CD4-positive, alpha-beta T cell treated with Interferon alpha-2 for 1 hour (primary cell): ENCODE measurements at regions not wholly inside any gene's neighbourhood (a gene's known extent, or its start where the extent isn't known, plus 50 kb on each side); places are given as distances from the start of the nearest gene placed in this dataset.
"Not testable (repeated sequence)": the region's sequence is repeated elsewhere in the genome, so short reads cannot be mapped to it uniquely, and the experiment has no call there.

Experiments used
- DNase-seq, 2 donors: peaks; one replicate each; pipeline ENCODE4 v3.0.0-alpha.2; 2020 to 2022

DNA sequence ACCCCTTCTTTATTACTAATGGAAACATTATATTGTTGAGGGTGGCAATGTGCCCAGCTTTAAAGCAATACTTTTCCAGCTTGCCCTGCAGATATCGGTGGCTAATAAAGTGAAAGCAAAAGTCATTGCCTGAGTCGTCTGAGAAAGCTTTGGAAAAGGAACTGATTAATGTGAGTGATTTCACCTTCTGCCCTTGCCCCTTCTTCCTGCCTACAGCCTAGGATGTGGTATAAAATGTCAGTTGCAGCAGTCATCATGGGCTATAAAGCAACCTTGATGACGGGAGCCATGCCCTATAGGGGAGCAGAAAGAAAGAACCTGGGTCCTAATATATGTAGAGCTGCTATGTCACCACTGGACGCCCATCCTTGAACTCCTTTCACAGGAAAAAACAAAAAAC lies 132.4 kb upstream of the USP9X start:
- DNase-seq: peak in 1 of 2 donors; percentile 37

DNA sequence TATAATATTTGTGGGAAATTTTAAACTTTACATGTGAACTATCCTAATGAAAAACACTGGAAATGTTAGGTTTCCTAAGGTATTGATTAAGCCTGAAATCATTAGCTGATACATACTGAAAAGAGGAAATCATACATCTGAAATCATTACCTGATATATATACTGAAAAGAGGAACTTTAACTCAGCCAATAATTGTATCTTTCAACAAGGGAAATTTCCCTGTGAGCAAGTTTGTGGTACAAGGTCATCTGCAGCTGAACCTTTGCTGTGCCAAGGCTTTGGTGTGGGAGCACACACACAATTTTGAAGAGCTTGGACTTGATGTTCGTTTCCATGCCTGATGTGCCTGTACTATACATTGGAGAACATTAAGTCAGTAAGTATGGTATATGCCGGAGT lies 131.9 kb upstream of the USP9X start:
- DNase-seq: no peak

DNA sequence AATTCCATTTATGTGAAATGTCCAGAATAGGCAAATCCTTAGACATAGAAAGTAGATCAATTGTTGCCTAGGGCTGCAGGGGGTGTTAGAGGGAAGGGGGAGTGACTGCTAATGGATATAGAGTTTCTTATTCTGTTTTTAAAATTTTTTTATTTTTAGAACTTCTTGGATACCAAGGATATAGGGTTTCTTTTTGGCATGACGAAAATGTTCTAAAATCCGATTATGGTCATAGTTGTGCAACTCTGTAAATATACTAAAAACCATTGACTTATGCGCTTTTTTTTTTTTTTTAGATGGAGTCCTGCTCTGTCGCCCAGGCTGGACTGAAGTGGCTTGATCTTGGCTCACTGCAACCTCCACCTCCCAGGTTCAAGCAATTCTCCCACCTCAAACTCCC lies 125.2 kb upstream of the USP9X start:
- no peak for DNase-seq

- no peak for DNase-seq
Observed at GRCh38 chrX:40962793-40963407, 122.3 kb upstream of the USP9X start.

DNA sequence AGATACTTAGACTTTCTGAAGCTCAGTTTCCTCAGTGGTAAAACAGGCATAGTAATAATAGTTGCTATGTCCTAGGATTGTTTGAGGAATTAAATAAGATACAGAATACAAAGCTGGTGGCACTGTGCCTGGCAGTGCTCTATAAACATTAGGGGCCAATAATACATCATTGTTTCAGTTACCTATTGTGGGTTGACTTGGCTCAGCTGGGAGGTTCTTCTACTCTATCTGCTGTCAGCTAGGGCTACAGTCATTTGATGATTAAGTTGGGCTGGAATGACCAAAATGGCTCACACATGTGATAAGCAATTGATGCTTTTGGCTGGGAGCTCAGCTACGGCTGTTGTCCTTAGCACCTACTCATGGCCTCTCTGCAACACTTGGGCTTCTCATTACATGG lies 121.2 kb upstream of the USP9X start:
- no peak for DNase-seq

DNA sequence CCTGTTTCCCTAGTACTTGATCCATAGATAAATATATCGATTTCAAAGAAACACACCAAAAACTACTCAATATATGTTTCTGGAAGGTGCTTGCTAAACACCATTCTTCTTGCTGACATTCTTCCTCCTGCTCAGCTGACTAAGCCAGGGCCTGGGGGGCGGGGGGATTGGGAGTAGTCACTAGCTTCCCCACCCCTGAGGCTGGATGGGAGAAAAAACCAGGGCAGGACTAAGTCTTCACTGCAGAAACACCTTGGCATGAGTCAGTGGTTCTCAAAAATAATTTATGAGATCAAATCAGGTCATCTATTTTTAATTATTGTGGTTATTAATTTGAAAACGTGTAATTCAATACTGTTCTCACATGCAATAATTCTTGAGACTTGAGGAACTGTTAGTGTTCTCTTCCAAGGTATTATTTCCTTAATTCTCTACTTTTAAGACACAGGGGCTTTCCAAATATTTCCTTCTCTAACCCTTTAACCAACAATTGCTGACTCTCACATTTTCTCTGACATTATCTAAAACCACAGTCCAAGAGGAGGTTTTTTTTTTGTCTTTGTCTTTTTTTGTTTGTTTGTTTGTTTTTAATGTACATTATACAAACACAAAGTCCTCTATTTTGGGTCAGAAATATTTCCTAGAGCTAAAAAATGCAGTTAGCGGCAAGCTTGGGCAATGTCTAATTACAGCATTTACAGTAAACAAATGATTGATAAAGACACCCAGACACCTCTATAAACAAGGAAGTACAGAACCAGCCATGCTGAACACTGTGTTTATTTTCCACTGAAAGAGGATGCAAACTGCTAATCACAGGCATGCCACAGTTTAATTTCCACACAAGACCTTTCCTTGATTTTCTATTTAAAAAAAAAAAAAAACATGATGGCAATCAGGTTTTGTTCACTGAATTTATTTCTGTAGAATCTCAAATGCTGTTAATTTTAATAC lies 120.3 kb upstream of the USP9X start:
- DNase-seq: no peak

GRCh38 chrX:40966213-40966820 lies 118.9 kb upstream of the USP9X start:
- DNase-seq: no peak

DNA sequence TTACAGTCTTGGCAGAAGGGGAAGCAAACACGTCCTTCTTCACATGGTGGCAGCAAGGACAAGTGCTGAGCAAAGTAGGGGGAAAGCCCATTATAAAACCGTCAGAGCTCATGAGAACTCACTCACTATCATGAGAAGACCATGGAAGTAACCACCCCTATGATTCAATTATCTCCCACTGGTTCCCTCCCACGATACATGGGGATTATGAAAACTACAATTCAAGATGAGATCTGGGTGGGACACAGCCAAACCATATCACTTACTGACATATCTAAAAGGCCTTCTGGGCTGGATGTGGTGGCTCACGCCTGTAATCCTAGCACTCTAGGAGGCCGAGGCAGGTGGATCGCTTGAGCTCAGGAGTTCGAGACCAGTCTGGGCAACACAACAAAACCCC lies 117.1 kb upstream of the USP9X start:
- DNase-seq: no peak

DNA sequence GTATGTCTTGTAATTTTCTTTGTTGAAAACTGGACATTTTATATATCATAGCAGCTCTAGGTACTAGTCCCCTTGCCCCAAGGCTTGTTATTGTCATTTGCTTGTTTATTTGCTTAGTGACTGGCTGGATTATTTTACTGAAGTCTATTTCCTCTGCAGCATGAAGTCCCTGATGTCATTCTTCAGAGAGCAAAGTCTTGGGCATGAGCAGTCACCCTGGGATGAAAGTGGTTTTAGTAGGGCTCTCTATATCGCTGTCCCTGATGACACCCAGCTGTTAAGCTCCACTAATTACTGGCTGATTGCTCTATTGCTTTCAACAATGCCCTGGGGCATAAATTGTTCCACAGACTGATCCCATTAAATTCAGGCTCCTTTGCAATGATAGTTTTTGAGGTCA lies 113.5 kb upstream of the USP9X start:
- no peak for DNase-seq

DNA sequence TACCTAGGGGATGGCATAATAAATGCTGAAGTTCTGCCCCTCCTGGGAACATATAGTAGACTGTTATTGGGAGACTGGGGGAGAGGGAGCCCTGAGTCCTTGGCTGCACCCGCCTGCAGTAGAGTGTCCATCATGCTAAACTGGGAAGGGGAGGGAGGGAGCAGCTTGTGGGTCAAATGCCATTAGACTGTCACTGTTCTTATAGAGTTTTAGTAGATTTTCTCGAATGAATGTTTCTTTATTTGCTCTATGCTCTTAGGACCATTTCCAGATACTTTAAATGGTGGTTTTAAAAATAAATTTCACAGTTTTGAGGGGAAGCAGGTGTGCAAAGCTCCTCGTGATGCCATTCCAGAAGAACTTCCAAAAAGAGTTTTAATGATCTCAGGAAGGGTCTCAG lies 111.6 kb upstream of the USP9X start:
- DNase-seq: no peak

GRCh38 chrX:40975951-40976350 lies 109.3 kb upstream of the USP9X start:
- no peak for DNase-seq

- no peak for DNase-seq
Observed at GRCh38 chrX:40976981-40977380, 108.3 kb upstream of the USP9X start.

- no peak for DNase-seq
Observed at GRCh38 chrX:40984962-40985361, 100.3 kb upstream of the USP9X start.

GRCh38 chrX:40987413-40987812 lies 97.8 kb upstream of the USP9X start:
- no peak for DNase-seq

- no peak for DNase-seq
Observed at GRCh38 chrX:40988100-40988499, 97.1 kb upstream of the USP9X start.

DNA sequence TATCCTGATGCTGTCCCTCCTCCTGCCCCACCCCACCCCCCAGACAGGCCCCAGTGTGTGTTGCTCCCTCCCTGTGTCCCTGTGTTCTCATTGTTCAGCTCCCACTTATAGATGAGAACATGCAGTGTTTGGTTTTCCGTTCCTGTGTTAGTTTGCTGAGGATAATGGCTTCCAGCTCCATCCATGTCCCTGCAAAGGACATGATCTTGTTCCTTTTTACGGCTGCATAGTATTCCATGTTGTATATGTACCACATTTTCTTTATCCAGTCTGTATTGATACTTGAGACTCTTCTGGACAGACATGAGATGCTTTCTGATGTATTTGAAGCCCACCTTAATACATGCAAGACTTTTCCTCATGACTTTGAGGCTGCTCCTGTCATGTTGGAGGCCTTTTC lies 91.8 kb upstream of the USP9X start:
- not testable (repeated sequence) for DNase-seq

GRCh38 chrX:40996886-40997530 lies 88.2 kb upstream of the USP9X start:
- no peak for DNase-seq

DNA sequence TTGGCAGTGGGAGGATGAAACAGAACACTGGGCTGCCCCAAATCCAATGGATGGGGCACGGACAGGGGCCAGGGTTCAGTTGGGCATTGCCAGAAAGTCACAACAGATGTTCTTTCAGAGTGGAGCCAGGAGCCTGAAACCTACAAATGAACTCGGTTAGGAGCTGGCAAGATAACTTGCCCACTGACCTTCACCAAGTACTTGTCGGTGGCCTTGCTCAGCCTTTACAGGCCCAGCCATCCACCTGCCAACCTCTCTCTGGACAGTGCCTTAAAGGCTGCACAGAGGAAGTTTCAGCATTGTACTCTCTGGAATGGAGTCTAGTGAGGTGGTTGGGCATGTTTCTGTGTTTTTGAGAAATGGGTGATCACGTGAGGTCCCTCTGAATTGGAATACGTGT lies 87.1 kb upstream of the USP9X start:
- no peak for DNase-seq

DNA sequence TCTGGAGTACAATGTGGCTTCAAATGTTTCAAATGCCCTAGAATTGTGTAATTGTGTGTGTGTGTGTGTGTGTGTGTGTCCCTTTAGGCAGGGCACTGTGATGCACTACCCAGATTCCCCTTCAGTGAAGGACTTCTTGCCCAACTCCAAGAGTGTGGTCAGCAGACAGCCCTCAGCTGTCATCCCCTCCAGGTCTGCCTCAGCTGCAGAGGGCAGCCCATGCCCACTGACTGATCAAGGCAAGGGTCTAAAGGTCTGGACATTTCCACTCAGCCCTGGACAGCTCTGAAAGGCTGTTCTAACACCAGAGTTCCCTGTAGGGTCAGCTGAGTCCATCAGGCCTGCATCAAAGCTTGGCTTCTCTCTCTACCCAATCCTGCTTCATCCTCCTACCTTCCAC lies 83.9 kb upstream of the USP9X start:
- DNase-seq: no peak

DNA sequence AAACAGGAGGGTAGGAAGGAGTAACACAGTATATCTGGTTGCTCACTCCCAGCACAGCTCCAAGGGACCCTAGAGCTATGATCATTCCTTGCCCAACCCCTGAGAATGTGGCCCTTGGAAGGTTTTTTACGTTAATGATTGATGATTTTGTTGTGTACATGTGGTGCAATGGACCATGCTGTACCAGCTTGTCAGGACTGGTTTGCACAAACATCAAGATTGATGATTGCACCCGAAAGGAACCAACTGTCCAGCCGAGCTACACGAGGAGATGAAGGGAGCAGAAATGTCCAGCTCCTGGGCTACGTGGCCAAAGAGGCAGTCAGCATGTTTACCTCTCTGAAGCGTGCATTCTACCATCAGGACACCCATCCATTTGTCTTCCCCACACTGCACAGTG lies 83.2 kb upstream of the USP9X start:
- DNase-seq: no peak

DNA sequence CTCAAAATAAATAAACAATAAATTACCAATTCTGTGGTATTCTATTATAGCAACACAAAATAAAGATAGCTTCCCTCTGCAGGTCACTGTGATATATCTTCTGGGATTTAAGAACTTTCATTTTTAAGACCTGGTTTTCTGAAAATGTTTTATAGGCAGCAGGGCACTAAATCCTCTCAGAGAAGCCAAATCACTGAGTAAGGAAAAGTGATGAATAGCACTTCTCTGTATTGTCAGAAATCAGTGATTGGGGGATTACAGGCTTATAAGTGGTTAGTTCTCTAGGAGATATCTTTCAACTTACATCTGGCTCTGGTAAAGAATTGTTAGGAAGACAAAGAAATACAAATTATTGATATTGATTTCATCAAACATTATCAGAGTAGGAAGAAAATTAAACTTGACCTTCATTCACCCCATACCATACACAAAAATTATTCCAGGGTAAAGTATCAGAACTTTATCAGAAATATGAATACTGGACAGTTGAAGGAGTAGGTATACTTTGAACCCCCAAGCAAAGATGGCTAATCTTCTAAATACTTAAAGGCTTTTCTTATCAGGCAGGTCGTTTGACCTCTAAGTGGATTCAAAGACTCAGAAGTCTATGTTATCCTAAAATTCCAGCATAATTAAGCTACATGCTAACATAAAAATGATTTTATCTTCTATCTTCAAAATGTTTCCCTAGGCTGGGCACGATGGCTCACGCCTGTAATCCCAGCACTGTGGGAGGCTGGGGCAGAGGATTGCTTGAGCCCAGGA lies 81.6 kb upstream of the USP9X start:
- DNase-seq: no peak

GRCh38 chrX:41005445-41005992 lies 79.7 kb upstream of the USP9X start:
- no peak for DNase-seq
